IMR-90 (cell line): ENCODE measurements at regions not wholly inside any gene's neighbourhood (a gene's known extent, or its start where the extent isn't known, plus 50 kb on each side); places are given as distances from the start of the nearest gene placed in this dataset.

Experiments
- BHLHE40 ChIP-seq: fragments of 150-350 bp; IDR thresholded peaks from 2 replicates; pipeline ENCODE4 v1.6.1; 2016; ENCODE audit warnings: mild to moderate bottlenecking, low read depth, low read length
- MAFK ChIP-seq: IDR thresholded peaks from 2 replicates; pipeline ENCODE4 v1.6.1; 2012; ENCODE audit warnings: low read depth, low read length, improper control_type of control experiment
- MXI1 ChIP-seq: IDR thresholded peaks from 2 replicates; pipeline ENCODE4 v1.6.1; 2012; ENCODE audit warnings: low read depth, mild to moderate bottlenecking, low read length, moderate library complexity, borderline replicate concordance
- POLR2A ChIP-seq: IDR thresholded peaks from 2 replicates; pipeline ENCODE4 v1.6.1; 2012; ENCODE audit warnings: mild to moderate bottlenecking, low read depth, low read length
- RAD21 ChIP-seq: IDR thresholded peaks from 2 replicates; pipeline ENCODE4 v1.6.1; 2012; ENCODE audit warnings: low read length, improper control_type of control experiment
- RCOR1 ChIP-seq: IDR thresholded peaks from 2 replicates; pipeline ENCODE4 v1.6.1; 2012; ENCODE audit warnings: mild to moderate bottlenecking, low read length, improper control_type of control experiment; ENCODE audit not compliant: insufficient replicate concordance
- TF ChIP-seq, protein P1 (sequence below): conservative IDR thresholded peaks from 2 replicates; pipeline ENCODE4 v1.5.1; 2012; ENCODE audit warnings: mild to moderate bottlenecking, low read depth, low read length, improper control_type of control experiment
- TF ChIP-seq, protein P2 (sequence below): fragments of 150-350 bp; IDR thresholded peaks from 2 replicates; pipeline ENCODE4 v1.6.1; 2017; ENCODE audit warnings: mild to moderate bottlenecking, antibody characterized with exemption, low read length, low read depth

GRCh38 chr2:213214209-213214608, 62.8 kb upstream of the IKZF2 start:
- TF ChIP-seq BHLHE40 (no peak), MAFK (no peak), RCOR1 (no peak), RAD21 (no peak), MXI1 (no peak), POLR2A (no peak)
- TF ChIP-seq, protein P1, sequence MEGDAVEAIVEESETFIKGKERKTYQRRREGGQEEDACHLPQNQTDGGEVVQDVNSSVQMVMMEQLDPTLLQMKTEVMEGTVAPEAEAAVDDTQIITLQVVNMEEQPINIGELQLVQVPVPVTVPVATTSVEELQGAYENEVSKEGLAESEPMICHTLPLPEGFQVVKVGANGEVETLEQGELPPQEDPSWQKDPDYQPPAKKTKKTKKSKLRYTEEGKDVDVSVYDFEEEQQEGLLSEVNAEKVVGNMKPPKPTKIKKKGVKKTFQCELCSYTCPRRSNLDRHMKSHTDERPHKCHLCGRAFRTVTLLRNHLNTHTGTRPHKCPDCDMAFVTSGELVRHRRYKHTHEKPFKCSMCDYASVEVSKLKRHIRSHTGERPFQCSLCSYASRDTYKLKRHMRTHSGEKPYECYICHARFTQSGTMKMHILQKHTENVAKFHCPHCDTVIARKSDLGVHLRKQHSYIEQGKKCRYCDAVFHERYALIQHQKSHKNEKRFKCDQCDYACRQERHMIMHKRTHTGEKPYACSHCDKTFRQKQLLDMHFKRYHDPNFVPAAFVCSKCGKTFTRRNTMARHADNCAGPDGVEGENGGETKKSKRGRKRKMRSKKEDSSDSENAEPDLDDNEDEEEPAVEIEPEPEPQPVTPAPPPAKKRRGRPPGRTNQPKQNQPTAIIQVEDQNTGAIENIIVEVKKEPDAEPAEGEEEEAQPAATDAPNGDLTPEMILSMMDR = no peak
- TF ChIP-seq, protein P2, sequence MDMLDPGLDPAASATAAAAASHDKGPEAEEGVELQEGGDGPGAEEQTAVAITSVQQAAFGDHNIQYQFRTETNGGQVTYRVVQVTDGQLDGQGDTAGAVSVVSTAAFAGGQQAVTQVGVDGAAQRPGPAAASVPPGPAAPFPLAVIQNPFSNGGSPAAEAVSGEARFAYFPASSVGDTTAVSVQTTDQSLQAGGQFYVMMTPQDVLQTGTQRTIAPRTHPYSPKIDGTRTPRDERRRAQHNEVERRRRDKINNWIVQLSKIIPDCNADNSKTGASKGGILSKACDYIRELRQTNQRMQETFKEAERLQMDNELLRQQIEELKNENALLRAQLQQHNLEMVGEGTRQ = no peak
